ENCODE measurements at regions not wholly inside any gene's neighbourhood (a gene's known extent, or its start where the extent isn't known, plus 50 kb on each side); places are given as distances from the start of the nearest gene placed in this dataset.

- Histone ChIP-seq H3K9ac (replicated peaks; ENCODE audit: extremely low read depth, insufficient read depth, low read length) (no peak overlapping the region), H3K36me3 (ENCODE audit: control insufficient read depth in 2 of 2, extremely low read depth in 1 of 2, insufficient read depth in 2 of 2, low read length in 2 of 2) (no peaks in the 10 kb centered on the region), H2AFZ (ENCODE audit: low read depth, low read length) (no peak overlapping the region), H3K4me2 (ENCODE audit: insufficient read depth, low read length) (no peak overlapping the region), H4K20me1 (replicated peaks; ENCODE audit: control insufficient read depth, extremely low read depth, insufficient read depth, low read length) (no peaks in the 10 kb centered on the region), H3K4me3 (replicated peaks in 1 of 3; ENCODE audit: insufficient read depth in 1 of 3, low read depth in 1 of 3, low read length in 3 of 3) (no peak overlapping the region), H3K27ac (ENCODE audit: insufficient read depth, low read depth, low read length) (no peak overlapping the region), H3K9me1 (replicated peaks; ENCODE audit: control insufficient read depth, extremely low read depth, insufficient read depth, low read length) (no peaks in the 10 kb centered on the region), H3K4me1 (ENCODE audit: control insufficient read depth, extremely low read depth, insufficient read depth, low read length) (no peaks in the 10 kb centered on the region), H3K27me3 (ENCODE audit: control insufficient read depth in 2 of 2, insufficient read depth in 2 of 2, low read length in 2 of 2) (no peaks in the 10 kb centered on the region), H3K79me2 (ENCODE audit: control insufficient read depth, insufficient read depth, low read length) (no peaks in the 10 kb centered on the region), H3K9me3 (replicated peaks; ENCODE audit: control insufficient read depth, insufficient read depth, low read length) (no peaks in the 10 kb centered on the region)
- BruUV-seq (replicated peaks), result no TSS peak
- POLR2A ChIA-PET, result no interaction called here
- dilution Hi-C loops (cut with MboI; ENCODE audit: extremely low pct_ligation_motif_present, low sequenced_read_pairs) (no loop called here), intact Hi-C loops (cut with micrococcal nuclease) (no loop called here)
- CTCF ChIA-PET, result no interaction called here
- DNase-seq (ENCODE audit: low read depth, low spot score) (no peak), FAIRE-seq (no peak)
- TF ChIP-seq JUN (IDR thresholded peaks at IDR 0.05; ENCODE audit: borderline replicate concordance, insufficient read depth, insufficient read length, low read depth) (no peak), EZH2 (IDR thresholded peaks at IDR 0.05; ENCODE audit: borderline replicate concordance, low read depth, low read length, severe bottlenecking) (no peak), MYC (IDR thresholded peaks at IDR 0.05; ENCODE audit: low read depth, low read length) (no peak), GATA2 (IDR thresholded peaks at IDR 0.05; ENCODE audit: insufficient read depth, insufficient read length, low read depth, low read length) (no peak), MAX (IDR thresholded peaks at IDR 0.05; ENCODE audit: insufficient read depth, insufficient read length) (no peak), POLR2AphosphoS5 (IDR thresholded peaks at IDR 0.05; ENCODE audit: insufficient read depth, low read depth, low read length) (no peak), POLR2A (IDR thresholded peaks at IDR 0.05; ENCODE audit: low read depth, low read length) (no peak), FOS (IDR thresholded peaks at IDR 0.05; ENCODE audit: borderline replicate concordance, insufficient read depth, low read length) (no peak)
- TF ChIP-seq, protein P1, sequence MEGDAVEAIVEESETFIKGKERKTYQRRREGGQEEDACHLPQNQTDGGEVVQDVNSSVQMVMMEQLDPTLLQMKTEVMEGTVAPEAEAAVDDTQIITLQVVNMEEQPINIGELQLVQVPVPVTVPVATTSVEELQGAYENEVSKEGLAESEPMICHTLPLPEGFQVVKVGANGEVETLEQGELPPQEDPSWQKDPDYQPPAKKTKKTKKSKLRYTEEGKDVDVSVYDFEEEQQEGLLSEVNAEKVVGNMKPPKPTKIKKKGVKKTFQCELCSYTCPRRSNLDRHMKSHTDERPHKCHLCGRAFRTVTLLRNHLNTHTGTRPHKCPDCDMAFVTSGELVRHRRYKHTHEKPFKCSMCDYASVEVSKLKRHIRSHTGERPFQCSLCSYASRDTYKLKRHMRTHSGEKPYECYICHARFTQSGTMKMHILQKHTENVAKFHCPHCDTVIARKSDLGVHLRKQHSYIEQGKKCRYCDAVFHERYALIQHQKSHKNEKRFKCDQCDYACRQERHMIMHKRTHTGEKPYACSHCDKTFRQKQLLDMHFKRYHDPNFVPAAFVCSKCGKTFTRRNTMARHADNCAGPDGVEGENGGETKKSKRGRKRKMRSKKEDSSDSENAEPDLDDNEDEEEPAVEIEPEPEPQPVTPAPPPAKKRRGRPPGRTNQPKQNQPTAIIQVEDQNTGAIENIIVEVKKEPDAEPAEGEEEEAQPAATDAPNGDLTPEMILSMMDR (IDR thresholded peaks at IDR 0.05; ENCODE audit: extremely low read depth in 1 of 2, insufficient read depth in 1 of 2, low read depth in 1 of 2, low read length in 2 of 2), result no peak
These were observed 1015.0 kb downstream of the CDH9 start for GRCh38 chr5:26023361-26023760.
